GM13977 (cell line): ENCODE measurements at regions not wholly inside any gene's neighbourhood (a gene's known extent, or its start where the extent isn't known, plus 50 kb on each side); places are given as distances from the start of the nearest gene placed in this dataset.

Experiments used
- DNase-seq: peaks from one replicate; pipeline ENCODE4 v3.0.0; 2012; ENCODE audit warnings: low spot score
- CTCF ChIP-seq: IDR thresholded peaks from 2 replicates; pipeline ENCODE4 v1.5.1; 2012; ENCODE audit warnings: mild to moderate bottlenecking, control low read depth; ENCODE audit not compliant: insufficient read depth; ENCODE audit errors: extremely low read depth, missing control alignments
- in situ Hi-C: fragments of 300-500 bp; cut with MboI; formaldehyde crosslinking; loops from one replicate; pipeline ENCODE4 v1.12.0; 2022; ENCODE audit warnings: low sequenced_read_pairs, low pct_unique_long_range_greater_than_20kb, mixed read lengths, inconsistent platforms; ENCODE audit not compliant: unreplicated experiment

GRCh38 chr1:193355178-193355577 is 168.8 kb upstream of the B3GALT2 start:
- no peak for DNase-seq
- no peak for TF ChIP-seq CTCF
- in situ Hi-C loops, result no loop called here

GRCh38 chr1:193348769-193349535 is 162.5 kb upstream of the B3GALT2 start:
- DNase-seq, result no peak
- no peak for TF ChIP-seq CTCF
- in situ Hi-C loops, result no loop called here

- no peak for DNase-seq
- in situ Hi-C loops, result no loop called here
- no peak for TF ChIP-seq CTCF
These were observed 161.8 kb upstream of the B3GALT2 start for GRCh38 chr1:193348091-193348768.

GRCh38 chr1:193346085-193346484 is 159.7 kb upstream of the B3GALT2 start:
- DNase-seq, result no peak
- TF ChIP-seq CTCF, result no peak
- in situ Hi-C loops, result no loop called here

GRCh38 chr1:193342811-193343210 is 156.4 kb upstream of the B3GALT2 start:
- no peak for DNase-seq
- in situ Hi-C loops, result no loop called here
- TF ChIP-seq CTCF, result no peak

GRCh38 chr1:193340331-193340730 is 153.9 kb upstream of the B3GALT2 start:
- peak; percentile 12 for DNase-seq
- in situ Hi-C loops, result no loop called here
- TF ChIP-seq CTCF, result no peak
